Medulla oblongata (tissue), 1 donor: ENCODE measurements at regions not wholly inside any gene's neighbourhood (a gene's known extent, or its start where the extent isn't known, plus 50 kb on each side); places are given as distances from the start of the nearest gene placed in this dataset.
"Not testable (repeated sequence)": the region's sequence is repeated elsewhere in the genome, so short reads cannot be mapped to it uniquely, and the experiment has no call there.

Source experiments
- DNase-seq: peaks from one replicate; pipeline ENCODE4 v3.0.0-alpha.2; 2015; ENCODE audit errors: extremely low spot score

GRCh38 chr17:73889439-73889838 lies 245.2 kb upstream of the SDK2 start:
- DNase-seq = no peak

- DNase-seq = no peak
These were observed 246.7 kb upstream of the SDK2 start for GRCh38 chr17:73890831-73891405.

GRCh38 chr17:73895157-73895556 lies 250.9 kb upstream of the SDK2 start:
- DNase-seq = no peak

GRCh38 chr17:73896966-73897365 lies 252.7 kb upstream of the SDK2 start:
- DNase-seq = no peak

- no peak for DNase-seq
These were observed 255.6 kb upstream of the SDK2 start for GRCh38 chr17:73899839-73900238.

GRCh38 chr17:73900516-73900915 lies 256.3 kb upstream of the SDK2 start:
- DNase-seq = no peak

- no peak for DNase-seq
These were observed 257.0 kb upstream of the SDK2 start for GRCh38 chr17:73901249-73901648.

- DNase-seq = peak; percentile 20
These were observed 257.6 kb upstream of the SDK2 start for GRCh38 chr17:73901661-73902415.

GRCh38 chr17:73902416-73903181 lies 258.4 kb upstream of the SDK2 start:
- no peak for DNase-seq

GRCh38 chr17:73906896-73907870 lies 262.9 kb upstream of the SDK2 start:
- DNase-seq = no peak

- DNase-seq = no peak
These were observed 264.9 kb upstream of the SDK2 start for GRCh38 chr17:73909186-73909585.

- DNase-seq = peak; percentile 6
These were observed 266.0 kb upstream of the SDK2 start for GRCh38 chr17:73910206-73910605.

GRCh38 chr17:73910821-73911515 lies 266.7 kb upstream of the SDK2 start:
- no peak for DNase-seq

- no peak for DNase-seq
These were observed 267.6 kb upstream of the SDK2 start for GRCh38 chr17:73911726-73912372.

- no peak for DNase-seq
These were observed 268.1 kb upstream of the SDK2 start for GRCh38 chr17:73912373-73912746.

- no peak for DNase-seq
These were observed 270.5 kb upstream of the SDK2 start for GRCh38 chr17:73914536-73915274.

GRCh38 chr17:73919033-73919432 lies 274.8 kb upstream of the SDK2 start:
- not testable (repeated sequence) for DNase-seq

GRCh38 chr17:73921306-73921705 lies 277.1 kb upstream of the SDK2 start:
- DNase-seq = peak; percentile 20

GRCh38 chr17:73924114-73924908 lies 279.2 kb upstream of the RPL38 start:
- DNase-seq = no peak
